ENCODE measurements at regions not wholly inside any gene's neighbourhood (a gene's known extent, or its start where the extent isn't known, plus 50 kb on each side); places are given as distances from the start of the nearest gene placed in this dataset.

- DNase-seq, result no peak
Measured at GRCh38 chr1:57696043-57696442, 272.2 kb upstream of the DAB1 start.

DNA sequence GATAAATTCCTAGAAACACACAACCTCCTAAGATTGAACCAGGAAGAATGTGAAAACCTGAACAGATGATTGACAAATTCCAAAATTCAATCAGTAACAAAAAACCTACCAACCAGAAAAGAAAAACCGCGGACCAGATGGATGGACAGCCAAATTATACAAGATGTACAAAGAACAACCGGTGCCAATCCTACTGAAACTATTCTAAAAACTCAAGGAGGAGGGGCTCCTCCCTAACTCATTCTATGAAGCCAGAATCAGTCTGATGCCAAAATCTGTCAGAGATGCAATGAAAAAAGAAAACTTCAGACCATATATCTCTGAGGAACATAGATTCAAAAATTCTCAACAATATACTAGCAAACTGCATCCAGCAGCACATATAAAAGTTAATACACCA is 262.4 kb upstream of the DAB1 start:
- no peak for DNase-seq

GRCh38 chr1:57683037-57683942 is 259.4 kb upstream of the DAB1 start:
- no peak for DNase-seq

DNA sequence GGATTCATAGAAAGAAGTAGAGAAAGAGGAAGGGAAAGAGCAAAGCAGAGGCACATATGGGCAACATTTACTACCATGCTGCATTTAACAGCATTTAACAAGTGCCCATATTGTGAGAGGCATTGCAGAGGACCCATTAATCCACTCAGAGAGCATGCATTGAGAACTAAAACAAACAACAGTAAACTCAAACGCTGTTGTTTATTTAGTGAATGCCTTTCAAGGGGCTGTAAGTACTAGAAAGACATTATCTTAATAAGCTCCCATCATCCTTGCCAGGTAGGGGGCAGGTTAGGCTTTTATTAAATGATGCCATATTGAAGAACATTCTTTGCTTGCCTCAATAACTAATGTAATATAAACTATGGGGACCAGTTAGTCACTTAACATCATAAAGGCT is 254.3 kb upstream of the DAB1 start:
- no peak for DNase-seq

GRCh38 chr1:57675776-57676175 is 251.9 kb upstream of the DAB1 start:
- DNase-seq, result no peak

DNA sequence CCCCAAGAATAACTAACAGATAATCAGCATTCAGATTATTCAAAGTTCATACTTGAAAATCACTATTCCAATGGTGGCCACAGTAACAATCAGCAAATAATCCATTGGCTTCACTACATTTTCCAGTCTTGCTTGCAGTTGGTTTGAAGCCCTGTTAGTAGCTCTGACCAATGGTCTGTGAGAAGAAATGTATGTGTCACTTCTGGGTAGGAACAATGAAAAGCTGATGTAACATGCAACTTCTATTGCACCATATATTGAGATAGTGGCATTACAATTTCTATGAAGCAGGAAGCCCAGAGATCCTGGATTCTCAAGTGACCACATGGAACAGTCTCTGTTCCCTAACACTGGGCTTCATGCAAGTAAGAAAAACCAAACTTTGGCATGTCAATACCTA is 250.9 kb upstream of the DAB1 start:
- DNase-seq, result no peak

DNA sequence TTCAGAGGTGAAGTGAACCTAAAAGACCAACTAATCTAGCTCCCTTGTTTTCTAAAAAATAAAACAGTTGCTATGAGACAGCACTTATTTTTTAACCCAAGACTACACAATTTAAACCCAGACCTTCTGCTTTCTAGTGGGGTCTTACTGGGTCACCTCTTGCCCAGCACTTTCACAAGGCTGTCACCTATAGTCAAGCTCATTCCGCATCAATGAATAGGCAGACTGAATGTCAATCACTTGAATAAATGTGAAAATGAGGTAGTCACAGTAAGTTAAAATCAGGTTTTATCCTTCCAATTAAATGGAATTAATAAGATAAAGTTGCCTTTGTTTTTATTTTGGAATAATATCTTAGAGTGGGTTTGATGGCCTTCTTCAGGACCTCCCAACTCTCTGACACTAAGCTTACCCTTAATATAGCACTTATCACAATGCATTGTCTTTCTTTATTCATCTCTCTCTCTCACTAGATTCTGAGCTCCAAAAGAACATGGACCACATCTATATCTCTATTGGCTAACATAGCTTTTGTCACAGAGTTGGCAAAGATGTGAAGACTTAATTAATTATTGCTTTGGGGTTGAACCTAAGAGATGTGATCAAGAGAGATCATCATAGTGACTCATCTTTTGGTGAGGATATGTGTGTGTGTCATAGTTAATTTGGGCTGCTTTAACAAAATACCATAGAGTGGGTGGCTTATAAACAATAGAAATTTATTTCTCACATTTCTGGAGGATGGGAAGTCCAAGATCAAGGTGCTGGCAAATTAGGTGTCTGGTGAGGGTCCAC is 248.7 kb upstream of the DAB1 start:
- DNase-seq, result no peak

DNA sequence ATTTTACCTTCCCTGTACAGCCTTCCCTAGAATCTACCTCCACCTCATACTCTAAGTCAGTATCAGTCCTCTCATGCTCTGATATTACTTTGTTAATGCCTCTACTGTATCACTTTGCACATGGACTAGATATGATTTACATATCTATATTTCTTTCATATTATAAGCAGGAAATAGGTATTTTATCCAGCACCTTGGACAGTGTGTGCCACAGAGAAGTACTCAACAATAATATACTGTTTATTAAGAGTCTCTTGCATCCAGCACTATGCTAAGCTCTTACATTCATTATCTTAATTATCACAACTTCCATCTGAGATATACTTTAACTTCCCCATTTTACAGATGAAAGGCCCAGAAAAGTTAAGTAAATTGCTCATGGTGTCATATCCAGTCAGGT is 247.9 kb upstream of the DAB1 start:
- no peak for DNase-seq

DNA sequence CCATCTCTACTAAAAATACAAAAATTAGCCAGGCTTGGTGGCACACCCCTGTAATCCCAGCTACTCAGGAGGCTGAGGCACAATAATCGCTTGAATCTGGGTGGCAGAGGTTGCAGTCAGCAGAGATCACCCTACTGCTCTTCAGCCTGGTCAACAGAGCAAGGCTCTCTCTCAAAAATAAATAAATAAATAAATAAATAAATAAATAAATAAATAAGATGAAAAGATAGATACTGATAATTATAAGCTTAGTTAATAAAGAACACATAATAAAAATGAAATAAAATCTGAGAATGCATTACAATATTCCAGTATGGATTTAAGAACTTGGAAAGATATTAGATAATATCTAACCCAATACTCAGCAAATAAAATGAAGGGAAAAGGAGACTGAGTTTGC is 235.9 kb upstream of the DAB1 start:
- DNase-seq, result no peak

DNA sequence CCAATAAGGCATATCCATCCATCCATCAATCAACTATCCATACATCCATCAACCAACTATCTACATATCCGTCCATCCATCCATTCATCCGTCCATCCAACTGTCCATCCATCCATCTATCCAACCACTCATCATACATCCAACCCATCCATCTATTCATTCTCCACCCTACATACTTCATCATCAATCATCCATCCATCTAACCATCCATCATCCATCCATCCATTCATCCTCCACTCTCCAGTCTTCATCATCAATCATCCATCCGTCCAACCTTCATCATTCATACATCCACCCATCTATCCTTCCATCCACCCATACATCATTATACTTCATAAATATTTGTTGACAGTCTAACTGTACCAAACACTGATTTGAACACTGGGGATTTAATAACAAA is 231.3 kb upstream of the DAB1 start:
- DNase-seq, result no peak

GRCh38 chr1:57644667-57645066 is 220.8 kb upstream of the DAB1 start:
- no peak for DNase-seq

- no peak for DNase-seq
Measured at GRCh38 chr1:57638239-57638638, 214.4 kb upstream of the DAB1 start.

- no peak for DNase-seq
Measured at GRCh38 chr1:57637155-57637554, 213.3 kb upstream of the DAB1 start.

GRCh38 chr1:57633881-57634280 is 210.0 kb upstream of the DAB1 start:
- DNase-seq, result no peak

GRCh38 chr1:57633056-57633455 is 209.2 kb upstream of the DAB1 start:
- no peak for DNase-seq

DNA sequence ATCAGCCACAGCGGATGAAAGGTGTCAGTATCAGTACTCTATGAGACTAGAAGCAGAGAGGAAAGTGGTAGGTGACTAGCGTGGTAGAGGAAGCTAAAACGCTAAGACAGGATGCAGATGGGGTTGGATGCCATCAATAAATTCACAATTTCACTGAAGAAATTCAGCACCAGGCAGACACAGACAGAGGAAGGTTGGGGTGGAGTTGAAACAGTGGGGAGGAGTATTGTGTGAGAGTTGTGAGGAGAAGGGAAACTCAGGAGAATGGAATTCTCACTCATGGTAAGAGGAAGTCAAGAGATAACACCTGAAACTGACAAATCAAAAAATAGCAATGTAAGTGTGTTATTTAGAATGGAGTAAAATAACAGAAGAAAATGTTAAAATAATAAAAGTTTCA is 208.5 kb upstream of the DAB1 start:
- DNase-seq, result no peak

DNA sequence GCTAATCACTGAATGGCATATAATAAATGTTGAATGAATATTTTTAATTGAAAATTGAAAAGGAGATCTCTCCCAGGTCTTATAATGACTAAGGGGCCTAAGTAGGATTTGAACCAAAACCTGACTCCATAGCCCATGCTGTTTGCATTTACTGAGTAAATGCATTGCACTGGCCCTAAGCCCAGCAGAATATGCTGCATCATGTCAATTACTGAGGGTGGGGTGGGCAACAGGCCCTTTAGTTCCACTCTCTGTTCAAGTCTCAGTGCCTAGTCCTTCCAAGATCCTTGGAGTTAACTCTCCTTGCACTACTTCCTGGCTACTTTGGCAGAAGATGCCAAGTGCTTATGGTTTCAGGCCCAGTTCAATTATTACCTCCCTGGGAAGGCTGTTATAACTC is 203.8 kb upstream of the DAB1 start:
- DNase-seq, result no peak

- DNase-seq, result no peak
Measured at GRCh38 chr1:57623791-57624538, 200.1 kb upstream of the DAB1 start.

DNA sequence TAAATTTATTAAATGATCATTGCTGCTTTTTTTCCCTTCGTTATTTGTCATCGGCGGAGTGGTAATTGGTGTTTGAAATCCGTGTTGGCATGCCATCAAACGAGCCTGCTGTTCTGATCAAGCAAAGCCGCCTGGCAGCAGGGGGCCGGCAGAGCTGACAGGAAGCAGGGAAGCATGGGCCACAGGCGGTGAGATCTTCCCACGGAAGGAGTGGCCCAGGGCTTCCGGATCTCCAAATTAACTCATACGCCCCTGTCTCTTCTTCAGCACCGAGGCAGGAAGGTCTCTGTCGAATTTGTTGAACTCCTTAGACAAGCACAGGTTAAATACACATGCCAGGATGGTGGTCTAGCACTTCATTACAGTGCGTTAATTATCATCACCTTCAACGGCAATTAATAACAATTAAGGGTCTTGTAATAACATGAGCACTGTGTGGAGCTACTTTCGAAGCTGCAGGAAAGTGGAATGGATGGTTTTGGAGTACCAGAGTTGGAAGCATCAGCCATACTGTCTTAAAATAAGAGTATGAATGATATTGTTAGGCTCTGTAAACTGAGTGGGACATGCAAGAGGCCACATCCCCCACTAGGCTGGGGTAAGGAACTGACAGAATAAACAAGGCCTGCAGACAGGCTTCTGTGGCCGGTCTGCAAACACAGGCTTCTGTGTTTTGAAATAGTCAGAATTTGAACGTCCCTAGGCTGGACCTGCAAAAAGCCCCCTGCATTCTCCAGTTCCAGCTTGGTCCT is 199.4 kb upstream of the DAB1 start:
- no peak for DNase-seq

GRCh38 chr1:57621776-57622175 is 197.9 kb upstream of the DAB1 start:
- no peak for DNase-seq

DNA sequence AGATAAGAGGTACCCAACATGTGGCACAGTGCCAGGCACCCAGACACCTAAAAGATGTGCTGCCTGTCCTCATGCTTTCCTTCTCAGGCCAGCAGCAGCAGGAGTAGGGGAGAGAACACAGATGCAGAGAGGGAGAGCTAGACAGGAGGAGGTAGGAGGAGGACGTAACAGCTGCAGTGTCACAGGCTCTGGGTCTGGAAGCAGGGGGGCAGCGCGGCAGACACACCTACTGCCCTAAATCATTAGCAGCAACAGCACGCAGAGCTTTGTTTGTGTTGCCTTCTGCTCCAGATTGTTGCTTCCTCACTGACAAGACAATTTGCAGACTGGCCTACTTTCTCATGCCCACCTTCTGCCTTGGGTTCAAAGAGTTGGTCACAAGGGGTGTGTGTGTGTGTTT is 196.7 kb upstream of the DAB1 start:
- no peak for DNase-seq

- DNase-seq, result no peak
Measured at GRCh38 chr1:57616921-57617320, 193.1 kb upstream of the DAB1 start.

- DNase-seq, result no peak
Measured at GRCh38 chr1:57615956-57616355, 192.1 kb upstream of the DAB1 start.
